ENCODE measurements at regions not wholly inside any gene's neighbourhood (a gene's known extent, or its start where the extent isn't known, plus 50 kb on each side); places are given as distances from the start of the nearest gene placed in this dataset.

DNA sequence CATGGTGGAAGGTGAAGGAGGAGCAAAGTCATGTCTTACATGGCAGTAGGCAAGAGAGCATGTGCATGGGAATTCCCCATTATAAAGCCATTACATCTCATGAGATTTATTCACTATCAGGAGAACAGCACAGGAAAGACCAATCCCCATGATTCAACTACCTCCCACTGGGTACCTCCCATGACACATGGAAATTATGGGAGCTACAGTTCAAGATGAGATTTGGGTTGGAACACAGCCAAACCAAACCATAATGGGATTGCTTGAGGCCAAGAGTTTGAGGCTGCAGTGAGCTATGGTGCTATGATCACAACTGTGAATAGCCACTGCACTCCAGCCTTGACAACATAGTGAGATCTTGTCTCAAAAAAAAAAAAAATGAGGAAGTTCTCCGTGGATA lies 581.8 kb downstream of the TAF11L14 start:
- intact Hi-C loops (cut with micrococcal nuclease), result no loop called here
- 0% methylated on average over 1 of the region's 1 CpG for WGBS (ENCODE audit: insufficient coverage)
- Histone ChIP-seq H3K4me2 (replicated peaks; ENCODE audit: extremely low read depth, low read length, poor library complexity, severe bottlenecking) (no peak overlapping the region), H2AFZ (ENCODE audit: insufficient read depth, low read depth, low read length, poor library complexity, severe bottlenecking) (no peak overlapping the region), H3K4me3 (replicated peaks in 1 of 3; ENCODE audit: low read depth in 2 of 3, low read length in 3 of 3) (no peak overlapping the region), H3K9ac (ENCODE audit: insufficient read depth, low read length, poor library complexity, severe bottlenecking) (no peak overlapping the region), H4K20me1 (ENCODE audit: insufficient read depth, low read length) (no peaks in the 10 kb centered on the region), H3K36me3 (replicated peaks in 1 of 2; ENCODE audit: control insufficient read depth in 1 of 2, insufficient read depth in 2 of 2, low read length in 2 of 2) (no peaks in the 10 kb centered on the region), H3K79me2 (ENCODE audit: insufficient read depth, low read length) (no peaks in the 10 kb centered on the region), H3K27ac (ENCODE audit: low read depth in 1 of 2, low read length in 2 of 2) (no peak overlapping the region), H3K9me3 (replicated peaks in 1 of 2; ENCODE audit: control insufficient read depth in 1 of 2, insufficient read depth in 1 of 2, low read length in 2 of 2) (peaks cover 0 to 4% of the 10 kb centered on the region in 2 donors), H3K27me3 (ENCODE audit: control insufficient read depth in 2 of 2, insufficient read depth in 2 of 2, low read length in 2 of 2) (no peaks in the 10 kb centered on the region), H3K4me1 (ENCODE audit: control insufficient read depth in 1 of 2, insufficient read depth in 2 of 2, low read length in 2 of 2) (no peaks in the 10 kb centered on the region)
- no peak for DNase-seq
- Mint-ChIP-seq H3K36me3 (no peaks in the 10 kb centered on the region), H3K27ac (no peak overlapping the region), H3K9me3 (peaks cover 2 to 13% (median 5%) of the 10 kb centered on the region in 7 donors), H3K4me1 (peaks cover 12% of the 10 kb centered on the region), H3K4me3 (no peak overlapping the region), H3K27me3 (ENCODE audit: low read depth in 3 of 3) (no peaks in the 10 kb centered on the region)
- TF ChIP-seq, protein P1, sequence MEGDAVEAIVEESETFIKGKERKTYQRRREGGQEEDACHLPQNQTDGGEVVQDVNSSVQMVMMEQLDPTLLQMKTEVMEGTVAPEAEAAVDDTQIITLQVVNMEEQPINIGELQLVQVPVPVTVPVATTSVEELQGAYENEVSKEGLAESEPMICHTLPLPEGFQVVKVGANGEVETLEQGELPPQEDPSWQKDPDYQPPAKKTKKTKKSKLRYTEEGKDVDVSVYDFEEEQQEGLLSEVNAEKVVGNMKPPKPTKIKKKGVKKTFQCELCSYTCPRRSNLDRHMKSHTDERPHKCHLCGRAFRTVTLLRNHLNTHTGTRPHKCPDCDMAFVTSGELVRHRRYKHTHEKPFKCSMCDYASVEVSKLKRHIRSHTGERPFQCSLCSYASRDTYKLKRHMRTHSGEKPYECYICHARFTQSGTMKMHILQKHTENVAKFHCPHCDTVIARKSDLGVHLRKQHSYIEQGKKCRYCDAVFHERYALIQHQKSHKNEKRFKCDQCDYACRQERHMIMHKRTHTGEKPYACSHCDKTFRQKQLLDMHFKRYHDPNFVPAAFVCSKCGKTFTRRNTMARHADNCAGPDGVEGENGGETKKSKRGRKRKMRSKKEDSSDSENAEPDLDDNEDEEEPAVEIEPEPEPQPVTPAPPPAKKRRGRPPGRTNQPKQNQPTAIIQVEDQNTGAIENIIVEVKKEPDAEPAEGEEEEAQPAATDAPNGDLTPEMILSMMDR (IDR thresholded peaks at IDR 0.05), result no peak

- Mint-ChIP-seq H3K4me3 (no peak overlapping the region), H3K27ac (no peak overlapping the region), H3K9me3 (peaks cover 2 to 13% (median 5%) of the 10 kb centered on the region in 7 donors), H3K27me3 (ENCODE audit: low read depth in 3 of 3) (no peaks in the 10 kb centered on the region), H3K36me3 (no peaks in the 10 kb centered on the region), H3K4me1 (peaks cover 12% of the 10 kb centered on the region)
- Histone ChIP-seq H3K27me3 (ENCODE audit: control insufficient read depth in 2 of 2, insufficient read depth in 2 of 2, low read length in 2 of 2) (no peaks in the 10 kb centered on the region), H2AFZ (ENCODE audit: insufficient read depth, low read depth, low read length, poor library complexity, severe bottlenecking) (no peak overlapping the region), H3K9ac (ENCODE audit: insufficient read depth, low read length, poor library complexity, severe bottlenecking) (no peak overlapping the region), H3K4me1 (ENCODE audit: control insufficient read depth in 1 of 2, insufficient read depth in 2 of 2, low read length in 2 of 2) (no peaks in the 10 kb centered on the region), H4K20me1 (ENCODE audit: insufficient read depth, low read length) (no peaks in the 10 kb centered on the region), H3K4me2 (replicated peaks; ENCODE audit: extremely low read depth, low read length, poor library complexity, severe bottlenecking) (no peak overlapping the region), H3K9me3 (replicated peaks in 1 of 2; ENCODE audit: control insufficient read depth in 1 of 2, insufficient read depth in 1 of 2, low read length in 2 of 2) (peaks cover 0 to 4% of the 10 kb centered on the region in 2 donors), H3K27ac (ENCODE audit: low read depth in 1 of 2, low read length in 2 of 2) (no peak overlapping the region), H3K79me2 (ENCODE audit: insufficient read depth, low read length) (no peaks in the 10 kb centered on the region), H3K36me3 (replicated peaks in 1 of 2; ENCODE audit: control insufficient read depth in 1 of 2, insufficient read depth in 2 of 2, low read length in 2 of 2) (no peaks in the 10 kb centered on the region), H3K4me3 (replicated peaks in 1 of 3; ENCODE audit: low read depth in 2 of 3, low read length in 3 of 3) (no peak overlapping the region)
- peak in 1 of 3 donors; percentile 4 for DNase-seq
- 0% methylated on average over 2 of the region's 3 CpGs for WGBS (ENCODE audit: insufficient coverage)
- TF ChIP-seq, protein P1 (IDR thresholded peaks at IDR 0.05), result no peak
- intact Hi-C loops (cut with micrococcal nuclease), result no loop called here
These were observed 582.5 kb downstream of the TAF11L14 start for GRCh38 chr5:18216729-18217128.

All from CD14-positive monocyte (primary cell).